Epidermal melanocyte (primary cell): ENCODE measurements at regions not wholly inside any gene's neighbourhood (a gene's known extent, or its start where the extent isn't known, plus 50 kb on each side); places are given as distances from the start of the nearest gene placed in this dataset.
"Not testable (repeated sequence)": the region's sequence is repeated elsewhere in the genome, so short reads cannot be mapped to it uniquely, and the experiment has no call there.

Experiments
- DNase-seq: peaks from one replicate; pipeline ENCODE4 v3.0.0; 2011; ENCODE audit warnings: low spot score; ENCODE audit not compliant: insufficient read length

- DNase-seq, result no peak
Measured at GRCh38 chr5:92081958-92082712, 699.0 kb upstream of the ARRDC3 start.

GRCh38 chr5:92070786-92071185 lies 687.7 kb upstream of the ARRDC3 start:
- DNase-seq, result no peak

GRCh38 chr5:92064993-92065392 lies 681.9 kb upstream of the ARRDC3 start:
- DNase-seq, result no peak

- DNase-seq, result no peak
Measured at GRCh38 chr5:92051741-92052140, 668.6 kb upstream of the ARRDC3 start.

GRCh38 chr5:92050970-92051369 lies 667.9 kb upstream of the ARRDC3 start:
- no peak for DNase-seq

GRCh38 chr5:92041911-92042660 lies 659.0 kb upstream of the ARRDC3 start:
- no peak for DNase-seq

- no peak for DNase-seq
Measured at GRCh38 chr5:92041206-92041605, 658.1 kb upstream of the ARRDC3 start.

- not testable (repeated sequence) for DNase-seq
Measured at GRCh38 chr5:92029792-92030191, 646.7 kb upstream of the ARRDC3 start.

GRCh38 chr5:92023555-92023954 lies 640.4 kb upstream of the ARRDC3 start:
- no peak for DNase-seq

GRCh38 chr5:92023141-92023471 lies 640.0 kb upstream of the ARRDC3 start:
- DNase-seq, result no peak

- no peak for DNase-seq
Measured at GRCh38 chr5:92022415-92023140, 639.5 kb upstream of the ARRDC3 start.

- DNase-seq, result no peak
Measured at GRCh38 chr5:92019376-92019990, 636.4 kb upstream of the ARRDC3 start.

GRCh38 chr5:92017776-92018175 lies 634.7 kb upstream of the ARRDC3 start:
- DNase-seq, result no peak

GRCh38 chr5:92011845-92012244 lies 628.7 kb upstream of the ARRDC3 start:
- not testable (repeated sequence) for DNase-seq

GRCh38 chr5:92003806-92004205 lies 620.7 kb upstream of the ARRDC3 start:
- no peak for DNase-seq

GRCh38 chr5:92002721-92003274 lies 619.7 kb upstream of the ARRDC3 start:
- DNase-seq, result no peak

- DNase-seq, result no peak
Measured at GRCh38 chr5:91998774-91999173, 615.7 kb upstream of the ARRDC3 start.

GRCh38 chr5:91983869-91984268 lies 600.8 kb upstream of the ARRDC3 start:
- no peak for DNase-seq

GRCh38 chr5:91978221-91978882 lies 595.2 kb upstream of the ARRDC3 start:
- no peak for DNase-seq

GRCh38 chr5:91977579-91977978 lies 594.5 kb upstream of the ARRDC3 start:
- DNase-seq, result no peak

GRCh38 chr5:91976451-91976850 lies 593.3 kb upstream of the ARRDC3 start:
- no peak for DNase-seq
